NCI-H748 treated with DMSO at 0.1 percent for 48 hours (cell line): ENCODE measurements at regions not wholly inside any gene's neighbourhood (a gene's known extent, or its start where the extent isn't known, plus 50 kb on each side); places are given as distances from the start of the nearest gene placed in this dataset.
"Not testable (repeated sequence)": the region's sequence is repeated elsewhere in the genome, so short reads cannot be mapped to it uniquely, and the experiment has no call there.

Source experiments
- DNase-seq: peaks from one replicate; lab custom pipeline; 2025; lab: John Stamatoyannopoulos, UW

GRCh38 chr5:103915081-103915480, 352.5 kb upstream of the NUDT12 start:
- DNase-seq = no peak

- no peak for DNase-seq
These were observed 348.2 kb upstream of the NUDT12 start for GRCh38 chr5:103910786-103911185.

GRCh38 chr5:103910011-103910410, 347.4 kb upstream of the NUDT12 start:
- no peak for DNase-seq

- no peak for DNase-seq
These were observed 346.8 kb upstream of the NUDT12 start for GRCh38 chr5:103909391-103909790.

- no peak for DNase-seq
These were observed 345.9 kb upstream of the NUDT12 start for GRCh38 chr5:103908336-103909080.

- DNase-seq = no peak
These were observed 344.4 kb upstream of the NUDT12 start for GRCh38 chr5:103907001-103907400.

GRCh38 chr5:103904651-103905050, 342.1 kb upstream of the NUDT12 start:
- no peak for DNase-seq

GRCh38 chr5:103902893-103903292, 340.3 kb upstream of the NUDT12 start:
- no peak for DNase-seq

GRCh38 chr5:103901885-103902284, 339.3 kb upstream of the NUDT12 start:
- DNase-seq = no peak

GRCh38 chr5:103896593-103896992, 334.0 kb upstream of the NUDT12 start:
- peak; percentile 85 for DNase-seq

GRCh38 chr5:103895738-103896137, 333.1 kb upstream of the NUDT12 start:
- DNase-seq = no peak

- no peak for DNase-seq
These were observed 332.3 kb upstream of the NUDT12 start for GRCh38 chr5:103894882-103895281.

- DNase-seq = no peak
These were observed 328.6 kb upstream of the NUDT12 start for GRCh38 chr5:103891151-103891550.

- DNase-seq = no peak
These were observed 327.7 kb upstream of the NUDT12 start for GRCh38 chr5:103890313-103890712.

GRCh38 chr5:103889500-103890209, 327.1 kb upstream of the NUDT12 start:
- DNase-seq = no peak

GRCh38 chr5:103886826-103887225, 324.2 kb upstream of the NUDT12 start:
- no peak for DNase-seq

- DNase-seq = no peak
These were observed 320.6 kb upstream of the NUDT12 start for GRCh38 chr5:103883143-103883542.

GRCh38 chr5:103881560-103881959, 319.0 kb upstream of the NUDT12 start:
- no peak for DNase-seq

- no peak for DNase-seq
These were observed 305.4 kb upstream of the NUDT12 start for GRCh38 chr5:103867857-103868598.

GRCh38 chr5:103866169-103866568, 303.6 kb upstream of the NUDT12 start:
- no peak for DNase-seq

- no peak for DNase-seq
These were observed 299.8 kb upstream of the NUDT12 start for GRCh38 chr5:103862398-103862797.

GRCh38 chr5:103860327-103860726, 297.7 kb upstream of the NUDT12 start:
- no peak for DNase-seq

GRCh38 chr5:103858367-103858766, 295.8 kb upstream of the NUDT12 start:
- not testable (repeated sequence) for DNase-seq
